GM13976 (cell line): ENCODE measurements at regions not wholly inside any gene's neighbourhood (a gene's known extent, or its start where the extent isn't known, plus 50 kb on each side); places are given as distances from the start of the nearest gene placed in this dataset.
"Not testable (repeated sequence)": the region's sequence is repeated elsewhere in the genome, so short reads cannot be mapped to it uniquely, and the experiment has no call there.

Experiments used
- DNase-seq: peaks from one replicate; pipeline ENCODE4 v3.0.0; 2012; ENCODE audit warnings: low spot score
- CTCF ChIP-seq: IDR thresholded peaks from 2 replicates; pipeline ENCODE4 v1.5.1; 2012; ENCODE audit warnings: borderline replicate concordance, mild to moderate bottlenecking; ENCODE audit not compliant: insufficient read depth; ENCODE audit errors: extremely low read depth, missing control alignments, control extremely low read depth
- in situ Hi-C: fragments of 300-500 bp; cut with MboI; formaldehyde crosslinking; loops from one replicate; pipeline ENCODE4 v1.12.0; 2022; ENCODE audit warnings: low sequenced_read_pairs, mixed read lengths, inconsistent platforms; ENCODE audit not compliant: unreplicated experiment

- in situ Hi-C loops: no loop called here
- no peak for DNase-seq
These were observed 251.7 kb upstream of the ST6GAL2 start for GRCh38 chr2:107137706-107138105.

GRCh38 chr2:107146181-107146580 is 260.2 kb upstream of the ST6GAL2 start:
- in situ Hi-C loops: no loop called here
- DNase-seq: no peak
- TF ChIP-seq CTCF: no peak

More at GRCh38 chr2:107137706-107138105, 251.7 kb upstream of the ST6GAL2 start:
- TF ChIP-seq CTCF: no peak

GRCh38 chr2:107146645-107147044 is 260.7 kb upstream of the ST6GAL2 start:
- DNase-seq, in situ Hi-C loops: not testable (repeated sequence)

- no peak for TF ChIP-seq CTCF
- in situ Hi-C loops: no loop called here
- no peak for DNase-seq
These were observed 262.1 kb upstream of the ST6GAL2 start for GRCh38 chr2:107148055-107148454.

- no peak for DNase-seq
- in situ Hi-C loops: no loop called here
- TF ChIP-seq CTCF: no peak
These were observed 262.5 kb upstream of the ST6GAL2 start for GRCh38 chr2:107148496-107148895.

- TF ChIP-seq CTCF: no peak
- DNase-seq: no peak
- in situ Hi-C loops: no loop called here
These were observed 274.8 kb upstream of the ST6GAL2 start for GRCh38 chr2:107160640-107161239.

GRCh38 chr2:107168141-107168540 is 282.2 kb upstream of the ST6GAL2 start:
- no peak for TF ChIP-seq CTCF
- in situ Hi-C loops: no loop called here

More at GRCh38 chr2:107168141-107168540, 282.2 kb upstream of the ST6GAL2 start:
- no peak for DNase-seq
